ENCODE measurements at regions not wholly inside any gene's neighbourhood (a gene's known extent, or its start where the extent isn't known, plus 50 kb on each side); places are given as distances from the start of the nearest gene placed in this dataset.

DNA sequence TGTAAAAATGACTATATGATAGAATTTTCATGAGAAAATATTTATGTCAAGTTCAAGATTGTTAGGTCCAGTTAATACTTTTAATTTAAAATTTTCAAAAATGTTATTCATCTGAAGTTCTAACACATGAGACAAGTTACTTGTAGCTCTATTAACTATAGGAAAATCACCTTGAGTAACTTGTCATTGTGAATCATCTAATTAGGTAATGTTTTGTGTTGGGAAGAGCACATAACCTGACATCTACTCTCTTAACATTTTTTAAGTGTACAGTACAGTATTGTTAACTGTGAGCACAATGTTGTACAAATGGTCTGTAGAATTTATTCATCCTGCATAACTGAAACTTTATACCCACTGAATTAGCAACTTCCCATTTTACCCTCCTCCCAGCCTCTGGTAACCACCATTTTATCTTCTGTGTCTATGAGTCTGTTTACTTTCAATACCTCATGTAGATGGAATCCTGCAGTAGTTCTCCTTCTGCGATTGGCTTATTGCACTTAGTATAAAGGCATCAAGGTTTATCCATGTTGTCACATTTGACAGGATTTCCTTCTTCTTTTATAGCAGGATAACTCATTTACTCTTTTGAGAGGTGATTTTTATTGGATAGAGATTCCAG, 54.6 kb downstream of the ARL4A start:
- DNase-seq (ENCODE audit: low read depth): no peak
- no peak overlapping the region for H3K4me3 ChIP-seq (ENCODE audit: low read depth, low read length)
- TF ChIP-seq, protein P1, sequence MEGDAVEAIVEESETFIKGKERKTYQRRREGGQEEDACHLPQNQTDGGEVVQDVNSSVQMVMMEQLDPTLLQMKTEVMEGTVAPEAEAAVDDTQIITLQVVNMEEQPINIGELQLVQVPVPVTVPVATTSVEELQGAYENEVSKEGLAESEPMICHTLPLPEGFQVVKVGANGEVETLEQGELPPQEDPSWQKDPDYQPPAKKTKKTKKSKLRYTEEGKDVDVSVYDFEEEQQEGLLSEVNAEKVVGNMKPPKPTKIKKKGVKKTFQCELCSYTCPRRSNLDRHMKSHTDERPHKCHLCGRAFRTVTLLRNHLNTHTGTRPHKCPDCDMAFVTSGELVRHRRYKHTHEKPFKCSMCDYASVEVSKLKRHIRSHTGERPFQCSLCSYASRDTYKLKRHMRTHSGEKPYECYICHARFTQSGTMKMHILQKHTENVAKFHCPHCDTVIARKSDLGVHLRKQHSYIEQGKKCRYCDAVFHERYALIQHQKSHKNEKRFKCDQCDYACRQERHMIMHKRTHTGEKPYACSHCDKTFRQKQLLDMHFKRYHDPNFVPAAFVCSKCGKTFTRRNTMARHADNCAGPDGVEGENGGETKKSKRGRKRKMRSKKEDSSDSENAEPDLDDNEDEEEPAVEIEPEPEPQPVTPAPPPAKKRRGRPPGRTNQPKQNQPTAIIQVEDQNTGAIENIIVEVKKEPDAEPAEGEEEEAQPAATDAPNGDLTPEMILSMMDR (IDR thresholded peaks at IDR 0.05; ENCODE audit: insufficient read depth, low read length): no peak

DNA sequence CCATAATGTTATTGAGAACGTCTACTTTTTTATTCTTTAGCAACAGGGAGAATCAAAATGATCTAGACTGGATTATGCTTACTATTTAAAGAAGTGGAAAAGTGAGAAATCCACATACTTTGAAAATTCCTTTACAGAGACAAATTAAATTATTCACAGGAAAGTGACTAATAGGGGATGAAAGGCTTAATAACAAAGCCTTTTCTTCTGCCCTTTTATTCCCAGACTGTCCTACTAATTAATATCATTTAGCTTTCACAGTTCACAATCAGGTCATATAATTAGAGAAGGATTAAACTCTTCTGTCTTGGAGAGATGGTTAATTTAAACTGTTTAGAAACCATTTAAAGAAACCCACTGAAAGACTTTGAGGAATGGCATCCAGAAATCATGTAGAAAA, 58.8 kb downstream of the ARL4A start:
- TF ChIP-seq, protein P1 (IDR thresholded peaks at IDR 0.05; ENCODE audit: insufficient read depth, low read length): no peak
- DNase-seq (ENCODE audit: low read depth): no peak
- no peak overlapping the region for H3K4me3 ChIP-seq (ENCODE audit: low read depth, low read length)

DNA sequence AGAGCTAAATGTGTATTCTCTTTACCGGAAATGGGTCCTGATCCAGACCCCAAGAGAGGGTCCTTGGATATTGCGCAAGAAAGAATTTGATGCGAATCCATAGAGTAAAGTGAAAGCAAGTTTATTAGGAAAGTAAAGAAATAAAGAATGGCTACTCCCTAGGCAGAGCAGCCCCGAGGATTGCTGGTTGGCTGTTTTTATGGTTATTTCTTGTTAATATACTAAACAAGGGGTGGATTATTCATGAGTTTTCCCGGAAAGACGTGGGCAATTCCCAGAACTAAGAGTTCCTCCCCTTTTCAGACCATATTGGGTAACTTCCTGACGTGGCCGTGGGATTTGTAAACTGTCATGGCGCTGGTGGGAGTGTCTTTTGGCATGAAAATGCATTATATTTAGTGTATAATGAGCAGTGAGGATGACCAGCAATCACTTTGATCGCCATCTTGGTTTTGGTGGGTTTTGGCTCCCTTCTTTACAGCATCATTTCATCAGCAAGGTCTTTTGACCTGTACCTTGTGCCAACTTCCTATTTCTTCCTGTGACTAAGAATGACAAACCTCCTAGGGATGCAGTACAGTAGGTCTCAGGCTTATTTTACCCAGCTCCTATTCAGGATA, 60.4 kb downstream of the ARL4A start:
- TF ChIP-seq, protein P1 (IDR thresholded peaks at IDR 0.05; ENCODE audit: insufficient read depth, low read length): no peak
- no peak for DNase-seq (ENCODE audit: low read depth)
- no peak overlapping the region for H3K4me3 ChIP-seq (ENCODE audit: low read depth, low read length)

DNA sequence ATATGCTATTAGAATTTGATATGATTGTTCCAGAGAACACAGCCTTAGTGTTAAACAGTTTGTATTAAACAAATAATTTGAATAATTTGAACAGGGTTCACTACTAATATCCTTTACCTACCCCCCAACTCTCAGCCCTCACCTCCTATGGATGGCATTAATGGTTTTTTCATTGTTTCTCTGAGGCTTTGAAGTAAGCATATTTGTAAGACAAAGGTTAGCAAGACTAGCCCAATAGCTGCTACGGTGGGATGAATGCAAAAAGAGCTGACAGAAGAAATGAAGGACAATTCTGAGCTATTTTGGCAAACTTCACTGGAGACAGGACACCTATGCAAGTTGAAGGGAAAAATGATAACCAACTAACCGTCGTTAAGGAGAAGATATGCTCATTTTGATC, 61.6 kb downstream of the ARL4A start:
- TF ChIP-seq, protein P1 (IDR thresholded peaks at IDR 0.05; ENCODE audit: insufficient read depth, low read length): no peak
- no peak for DNase-seq (ENCODE audit: low read depth)
- H3K4me3 ChIP-seq (ENCODE audit: low read depth, low read length): no peak overlapping the region

DNA sequence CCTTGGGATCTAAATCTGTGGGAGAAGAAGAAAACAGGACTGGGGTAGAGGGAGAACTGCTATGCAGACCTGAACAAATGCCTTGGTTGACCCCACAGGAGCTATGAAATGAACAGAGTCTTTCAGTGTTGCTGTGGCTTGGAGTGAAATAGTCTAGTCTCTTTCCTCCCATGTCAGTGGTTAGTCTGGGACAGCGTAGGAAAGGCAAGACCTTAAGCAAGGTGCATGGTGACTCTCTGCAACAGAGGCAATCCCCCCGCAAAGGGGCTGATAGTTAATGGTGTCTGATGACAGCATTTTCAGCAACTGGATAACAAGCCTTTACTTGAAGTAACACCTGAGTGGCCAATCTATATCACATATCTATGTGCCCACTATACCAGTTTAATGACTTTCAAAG, 62.3 kb downstream of the ARL4A start:
- no peak for DNase-seq (ENCODE audit: low read depth)
- no peak overlapping the region for H3K4me3 ChIP-seq (ENCODE audit: low read depth, low read length)
- TF ChIP-seq, protein P1 (IDR thresholded peaks at IDR 0.05; ENCODE audit: insufficient read depth, low read length): no peak

DNA sequence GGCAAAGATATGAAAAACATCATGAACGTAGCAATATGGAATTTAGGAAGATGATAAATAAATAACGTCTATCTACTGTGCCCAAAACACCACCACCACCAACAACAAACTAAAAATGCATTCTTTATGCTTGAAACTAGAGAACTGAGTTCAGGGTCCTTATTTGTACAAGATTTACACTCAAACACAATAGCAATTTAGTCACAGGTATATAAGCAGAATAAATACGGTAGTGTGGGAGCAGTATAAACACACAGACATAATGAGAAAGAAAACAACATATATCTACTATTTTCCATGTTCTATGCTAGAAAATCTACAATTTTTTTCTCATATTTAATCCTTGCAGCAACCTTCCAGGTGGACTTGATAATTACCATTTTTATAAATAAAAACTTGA, 64.3 kb downstream of the ARL4A start:
- H3K4me3 ChIP-seq (ENCODE audit: low read depth, low read length): no peak overlapping the region

More for the DNA sequence above, 64.3 kb downstream of the ARL4A start:
- TF ChIP-seq, protein P1 (IDR thresholded peaks at IDR 0.05; ENCODE audit: insufficient read depth, low read length): no peak
- DNase-seq (ENCODE audit: low read depth): no peak
